Stimulated activated CD8-positive, alpha-beta memory T cell treated with anti-CD3 and anti-CD28 coated beads, Interleukin-12 subunit alpha, Interleukin-12 subunit beta, amount 100 ng/mL, for 24 hours (primary cell): ENCODE measurements at regions not wholly inside any gene's neighbourhood (a gene's known extent, or its start where the extent isn't known, plus 50 kb on each side); places are given as distances from the start of the nearest gene placed in this dataset.

Experiments
- DNase-seq: peaks from one replicate; pipeline ENCODE4 v3.0.0-alpha.2; 2020; ENCODE audit errors: extremely low read depth

DNA sequence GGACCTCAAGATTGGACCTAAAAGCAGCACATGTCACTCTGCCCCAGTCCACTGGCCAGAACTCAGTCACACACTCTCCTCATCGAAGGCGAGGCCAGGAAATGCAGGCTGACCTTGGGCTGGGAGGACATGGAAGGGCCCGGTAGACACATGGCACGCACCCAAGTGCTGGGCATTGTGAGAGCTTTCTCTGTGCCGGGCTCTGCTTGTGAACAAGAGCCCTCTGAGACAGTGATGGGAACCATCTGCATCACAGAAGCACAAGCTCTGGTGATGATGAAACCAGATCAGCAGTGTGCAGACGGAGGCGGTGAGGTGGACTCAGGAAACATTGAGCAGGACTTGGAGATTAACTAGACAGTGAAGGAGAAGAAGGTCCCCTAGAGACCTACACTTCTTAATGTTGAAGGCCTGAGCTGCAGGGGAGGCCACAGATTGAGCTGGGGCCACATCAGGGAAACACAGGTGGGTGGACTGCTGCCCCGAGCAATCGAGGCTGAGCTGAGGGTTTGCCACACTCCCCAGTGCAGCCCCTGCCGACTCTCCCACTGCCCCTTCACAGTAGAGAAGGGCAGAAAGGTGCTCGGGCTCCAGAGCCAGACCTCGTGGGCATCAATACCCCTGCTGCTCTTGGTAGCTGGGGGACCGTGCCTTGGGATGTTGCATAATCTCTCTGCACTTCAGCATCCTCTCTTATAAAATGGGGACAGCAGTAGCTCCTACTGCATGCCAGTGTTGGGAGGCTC is 1460.5 kb downstream of the TBC1D22A start:
- DNase-seq = no peak

DNA sequence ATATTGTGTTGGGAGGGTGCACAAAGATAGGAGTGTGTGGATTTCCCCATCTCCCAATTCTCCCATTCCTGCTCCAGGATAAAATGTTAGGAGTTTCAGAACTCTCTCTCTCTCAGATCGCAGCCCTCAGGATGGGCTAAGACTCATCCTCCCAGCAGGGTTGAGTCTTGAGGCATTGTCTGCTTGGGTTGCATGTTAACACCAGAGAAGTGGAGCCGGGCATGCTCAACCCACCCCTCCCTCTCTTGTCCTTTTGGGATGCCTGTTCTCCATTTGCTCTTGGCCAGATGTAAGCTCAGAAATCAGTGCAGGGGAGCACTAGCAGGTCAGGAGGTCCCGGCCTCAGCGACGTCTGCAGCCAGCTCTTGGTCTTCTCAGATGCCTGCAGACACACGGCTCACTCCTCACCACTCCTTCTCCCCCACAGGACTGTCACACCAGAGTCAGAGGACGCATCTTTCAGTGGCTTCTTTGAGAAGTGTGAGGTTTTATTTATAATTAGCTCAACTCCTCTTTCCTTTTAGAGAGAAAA is 1456.5 kb downstream of the TBC1D22A start:
- no peak for DNase-seq

DNA sequence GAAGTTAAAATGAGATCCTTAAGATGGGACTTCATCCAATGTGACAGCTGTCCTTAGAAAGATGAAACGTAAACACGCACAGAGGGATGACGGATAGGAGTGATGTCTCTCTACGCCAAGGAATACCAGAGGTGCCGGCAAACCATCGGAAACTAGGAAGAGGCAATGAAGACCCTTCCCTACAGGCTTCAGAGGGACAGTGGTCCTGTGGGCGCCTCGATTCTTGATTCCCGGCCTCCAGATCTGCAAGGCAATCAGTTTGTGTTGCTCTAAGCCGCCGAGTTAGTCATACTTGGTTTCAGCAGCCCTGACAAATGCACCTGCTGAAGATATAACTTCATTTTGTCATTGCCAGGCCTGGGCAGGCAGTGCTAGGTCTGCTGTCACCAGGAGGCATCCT is 1455.1 kb downstream of the TBC1D22A start:
- DNase-seq = no peak

DNA sequence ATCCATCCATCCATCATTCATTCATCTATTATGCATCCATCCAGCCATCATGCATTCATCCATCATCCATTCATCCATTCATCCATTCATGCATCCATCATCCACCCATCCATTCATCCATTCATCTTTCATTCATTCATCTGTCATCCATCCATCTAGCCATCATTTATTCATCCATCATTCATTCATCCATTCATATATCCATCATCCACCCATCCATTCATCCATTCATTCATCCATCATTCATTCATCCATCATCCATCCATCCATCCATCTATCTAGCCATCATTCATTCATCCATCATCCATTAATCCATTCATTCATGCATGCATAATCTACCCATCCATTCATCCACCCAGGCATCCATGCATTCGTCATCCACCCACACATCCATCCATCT is 1450.3 kb downstream of the TBC1D22A start:
- DNase-seq = no peak

DNA sequence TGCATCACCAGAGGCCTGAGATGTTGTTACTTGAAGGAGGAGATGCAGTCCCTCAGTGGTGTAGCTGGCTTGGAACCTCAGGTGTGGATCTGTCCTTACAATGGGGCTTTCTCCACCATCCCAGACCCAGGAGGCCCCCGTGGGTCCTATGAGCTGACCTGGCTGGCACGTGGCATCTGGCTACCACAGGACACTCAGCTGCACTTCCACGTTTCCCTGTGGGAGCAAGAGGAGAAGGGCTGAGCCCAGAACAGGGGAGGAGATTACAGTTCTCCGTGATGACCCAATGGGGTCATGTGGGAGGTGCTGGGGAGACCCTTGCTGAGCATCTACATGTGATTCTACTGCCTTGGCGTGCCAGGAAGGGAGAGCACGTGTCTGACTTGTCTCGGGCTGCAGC is 1448.4 kb downstream of the TBC1D22A start:
- no peak for DNase-seq

DNA sequence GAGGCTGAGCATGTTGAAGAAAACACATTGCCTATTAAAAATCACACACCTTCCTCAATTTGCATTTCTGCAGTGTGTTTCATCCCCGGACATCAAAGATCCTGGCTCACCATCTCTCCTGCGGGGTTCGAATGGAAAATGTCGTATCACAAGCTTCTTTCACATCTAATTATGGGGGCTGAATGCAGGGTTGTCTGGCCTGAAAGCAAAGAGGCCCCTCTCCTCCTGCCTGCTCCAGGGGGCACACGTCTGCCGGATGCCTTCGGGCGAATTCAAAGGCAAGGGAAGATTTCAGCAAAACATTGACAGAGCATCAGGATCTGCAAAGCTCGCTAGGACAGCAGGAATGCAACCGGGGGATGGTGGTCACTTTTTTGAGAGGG is 1447.7 kb downstream of the TBC1D22A start:
- DNase-seq = no peak

DNA sequence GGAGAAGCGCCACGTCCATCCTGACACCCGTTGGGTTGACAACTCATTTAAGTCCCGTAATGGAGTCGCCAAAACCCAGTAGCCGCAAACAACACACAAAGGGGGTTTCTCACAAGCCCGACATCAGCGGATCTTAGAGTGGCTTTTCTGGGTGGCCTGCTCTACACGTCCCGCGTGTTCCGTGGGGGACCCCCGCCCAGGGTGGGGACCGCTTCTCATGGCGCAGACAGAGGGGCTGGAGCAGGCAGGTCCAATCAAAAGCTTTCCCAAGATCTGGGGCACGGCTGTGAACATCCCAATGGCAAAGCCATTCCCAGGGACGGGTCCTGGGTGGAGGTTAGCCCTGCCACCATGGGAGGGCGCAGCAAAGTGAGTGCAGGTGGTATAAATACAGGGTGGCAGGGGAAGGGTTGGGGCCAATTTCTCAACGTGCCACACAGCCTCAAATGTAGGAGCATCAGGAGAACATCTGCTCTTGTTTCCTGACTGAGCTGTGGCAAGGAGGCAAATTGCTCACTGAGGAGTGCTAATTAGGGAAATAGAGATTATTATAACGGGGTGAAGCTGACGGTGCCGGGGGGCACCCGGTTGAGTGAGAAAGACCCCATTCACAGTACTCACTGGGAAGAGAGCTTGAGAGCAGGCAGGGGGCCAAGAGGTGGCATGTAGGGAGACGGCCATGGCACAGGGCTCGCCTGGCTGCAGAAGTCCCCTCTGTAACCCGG is 1447.2 kb downstream of the TBC1D22A start:
- no peak for DNase-seq

DNA sequence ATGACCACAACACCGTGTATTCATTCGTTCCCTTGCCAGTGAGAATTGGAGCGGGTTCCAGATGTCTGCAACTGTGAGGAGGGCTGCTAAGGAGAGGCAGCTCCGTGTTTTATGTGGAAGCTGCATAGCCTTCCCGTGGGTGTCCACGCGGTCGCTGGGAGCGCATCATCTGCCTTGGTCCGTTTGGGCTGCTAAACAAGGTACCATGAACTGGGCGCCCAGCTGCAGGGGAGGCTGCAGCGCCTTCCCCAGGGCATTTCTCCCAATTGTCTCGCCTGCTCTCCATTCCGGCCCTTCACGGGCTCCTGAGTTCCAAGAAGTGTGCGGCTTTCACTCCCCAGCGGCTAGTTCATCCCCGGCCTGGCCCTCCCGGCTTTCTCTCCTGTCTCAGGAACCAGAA is 1446.4 kb downstream of the TBC1D22A start:
- no peak for DNase-seq

DNA sequence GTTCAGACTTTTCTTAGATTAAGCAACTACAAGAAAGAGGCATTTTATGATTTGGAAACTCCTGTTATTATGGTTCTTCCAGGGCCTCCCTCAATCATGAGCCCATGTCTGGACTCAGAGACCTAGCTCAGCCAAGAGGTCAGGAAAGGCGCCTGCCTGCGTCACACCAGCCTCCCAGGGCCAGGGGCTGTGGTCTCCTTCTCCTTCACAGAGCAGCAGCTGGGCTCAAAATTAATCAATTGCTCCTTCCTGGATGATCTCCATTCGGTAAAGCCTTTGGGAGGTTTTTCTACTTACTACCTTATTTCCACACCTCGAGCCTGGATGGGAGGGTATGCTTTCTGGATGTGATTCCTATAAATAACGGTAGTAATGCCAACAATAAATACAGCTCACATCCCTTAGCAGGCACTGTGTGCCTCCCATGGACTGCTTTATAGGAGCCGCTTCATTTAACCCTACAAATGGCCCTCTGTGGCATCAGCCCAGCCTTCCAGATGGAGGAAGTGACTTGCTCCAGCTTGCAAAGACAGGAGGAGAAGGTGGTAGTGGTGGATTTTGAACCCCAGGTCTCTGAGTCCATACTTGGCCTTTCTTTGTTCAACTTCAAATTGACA is 1445.6 kb downstream of the TBC1D22A start:
- DNase-seq = no peak

DNA sequence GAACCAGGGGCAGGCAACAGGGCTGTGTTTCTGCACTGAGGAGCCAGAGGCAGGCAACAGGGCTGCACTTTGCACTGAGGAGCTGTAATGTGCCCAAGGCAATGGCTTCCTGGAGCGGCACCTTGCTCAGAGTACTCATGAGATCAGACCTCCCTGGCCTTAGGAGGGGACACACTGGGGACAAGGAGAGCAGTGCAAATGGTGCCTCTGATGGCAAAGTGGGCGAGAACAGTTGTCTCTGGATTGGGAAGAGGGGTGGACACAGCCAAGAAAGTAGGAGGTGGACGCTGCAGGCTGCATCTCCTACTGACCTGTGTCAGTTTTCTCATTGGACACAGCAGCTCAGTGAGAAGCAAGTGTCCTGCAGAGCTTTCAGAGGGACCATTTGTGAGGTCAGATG is 1443.3 kb downstream of the TBC1D22A start:
- no peak for DNase-seq

DNA sequence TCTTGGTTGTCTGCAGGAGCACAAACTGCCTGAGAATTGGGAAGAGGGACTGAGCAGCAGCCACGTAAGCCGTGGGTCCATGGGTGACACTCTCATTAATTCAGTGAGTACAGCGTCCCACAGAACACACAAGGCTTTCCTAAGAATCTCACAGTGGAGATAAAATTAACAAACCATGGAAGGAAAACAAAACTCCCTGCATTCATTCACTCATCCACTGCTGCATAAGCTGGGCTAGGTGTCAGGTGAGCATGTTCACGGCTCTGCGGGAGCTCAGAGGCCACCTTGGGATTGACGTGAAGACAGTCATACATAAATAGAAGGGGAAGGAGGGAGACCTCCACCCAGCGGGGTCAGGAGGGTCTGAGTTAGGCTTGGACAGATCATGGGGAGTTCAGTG is 1442.7 kb downstream of the TBC1D22A start:
- no peak for DNase-seq

DNA sequence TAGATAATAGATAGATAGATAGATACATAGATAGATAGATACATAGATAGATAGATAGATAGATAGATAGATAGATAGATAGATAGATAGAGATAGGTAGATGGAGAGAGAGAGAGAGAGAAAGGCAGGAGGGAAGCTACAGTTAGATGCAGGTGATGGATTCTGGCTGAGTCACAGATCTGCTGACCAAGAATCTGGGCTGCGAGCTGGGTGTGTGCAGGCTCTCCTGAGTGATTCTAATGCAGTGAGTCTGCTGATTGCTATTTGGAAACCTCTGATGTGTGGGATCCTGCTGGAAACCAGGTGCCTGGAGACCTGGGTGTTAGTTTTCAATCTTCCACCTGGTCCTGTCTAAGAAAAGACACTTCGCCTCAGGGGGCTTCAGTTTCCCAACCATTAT is 1441.8 kb downstream of the TBC1D22A start:
- DNase-seq = no peak

DNA sequence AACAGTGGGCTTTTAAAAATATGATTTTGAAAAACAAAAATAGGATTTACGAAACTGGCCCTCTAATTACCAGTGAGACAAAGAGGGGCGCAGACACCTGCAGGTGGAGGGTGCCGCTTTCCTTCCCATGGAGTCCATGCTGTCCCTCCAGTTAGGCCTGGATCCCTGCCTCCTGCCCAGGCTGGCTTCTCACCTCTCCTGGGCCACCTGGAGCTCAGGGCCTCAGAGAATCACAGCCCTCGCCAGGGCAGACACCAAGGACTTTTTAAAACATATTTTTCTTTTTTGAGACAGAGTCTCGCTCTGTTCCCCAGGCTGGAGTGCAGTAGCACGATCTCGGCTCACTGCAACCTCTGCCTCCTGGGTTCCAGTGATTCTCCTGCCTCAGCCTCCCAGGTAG is 1437.2 kb downstream of the TBC1D22A start:
- no peak for DNase-seq

DNA sequence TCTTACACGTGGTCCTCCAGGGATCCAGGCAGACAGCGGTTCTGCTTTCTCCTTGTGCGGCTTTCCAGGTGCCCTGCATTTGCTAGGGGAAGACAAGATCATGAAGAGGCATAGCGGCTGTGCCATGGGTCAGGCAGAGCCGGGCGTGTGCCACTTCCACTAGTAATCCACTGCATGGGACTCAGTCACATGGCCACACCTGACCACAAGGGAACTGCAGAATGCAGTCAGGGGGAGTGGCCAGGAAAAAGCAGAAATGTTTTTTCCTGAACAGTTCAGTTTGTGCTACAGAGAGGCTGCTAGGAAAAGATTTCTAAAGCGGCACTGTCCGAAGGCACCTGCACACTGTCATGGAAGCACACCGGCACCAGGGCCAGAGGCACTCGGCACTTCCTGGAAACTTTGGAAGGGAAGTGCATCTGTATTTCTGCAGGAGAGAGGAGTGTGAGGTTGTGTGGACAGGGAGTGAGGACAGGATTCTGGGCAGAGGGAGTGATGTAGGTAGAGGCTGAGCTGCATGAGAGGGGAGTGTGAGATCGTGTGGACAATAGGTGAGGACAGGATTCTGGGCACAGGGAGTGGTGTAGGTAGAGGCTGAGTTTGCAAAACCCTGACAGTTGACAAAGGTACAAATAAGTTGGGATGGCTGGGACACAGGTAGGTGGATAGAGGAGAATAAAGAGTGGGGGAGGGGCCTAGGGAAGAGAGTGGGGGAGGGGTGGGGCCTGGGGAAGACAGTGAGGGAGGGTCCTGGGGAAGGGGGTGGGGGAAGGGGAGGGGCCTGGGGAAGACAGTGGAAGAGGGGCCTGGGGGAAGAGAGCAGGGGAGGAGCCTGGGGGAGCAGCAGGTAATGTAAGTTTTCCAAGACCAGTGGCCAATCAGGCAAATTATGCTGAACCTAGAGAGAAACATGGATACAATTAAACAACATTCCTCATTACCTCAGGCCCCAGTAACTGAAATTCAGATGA is 1436.3 kb downstream of the TBC1D22A start:
- DNase-seq = no peak

DNA sequence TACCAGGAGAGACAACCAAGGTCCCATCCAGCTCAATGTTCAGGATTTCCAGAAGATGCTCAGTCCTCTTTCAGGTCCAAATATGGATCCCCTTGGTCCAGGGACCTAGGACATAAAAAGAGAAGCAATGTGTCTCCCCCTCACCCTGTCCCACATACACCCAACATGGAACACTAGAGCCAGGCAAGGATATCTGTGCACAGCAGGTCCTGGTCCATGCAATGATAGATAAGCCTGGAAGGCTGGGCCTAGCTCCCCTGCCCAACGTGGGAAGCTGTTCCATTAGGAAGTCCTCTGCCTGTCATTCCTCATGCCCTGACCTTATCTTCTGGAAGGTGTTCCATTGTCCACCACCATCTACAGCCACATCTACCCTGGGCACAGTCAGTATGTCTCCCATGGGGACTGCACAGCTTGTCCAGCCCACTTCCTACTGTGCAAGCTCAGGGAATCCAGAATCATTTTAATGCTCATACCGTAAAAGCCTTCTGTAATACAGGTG is 1434.8 kb downstream of the TBC1D22A start:
- no peak for DNase-seq

DNA sequence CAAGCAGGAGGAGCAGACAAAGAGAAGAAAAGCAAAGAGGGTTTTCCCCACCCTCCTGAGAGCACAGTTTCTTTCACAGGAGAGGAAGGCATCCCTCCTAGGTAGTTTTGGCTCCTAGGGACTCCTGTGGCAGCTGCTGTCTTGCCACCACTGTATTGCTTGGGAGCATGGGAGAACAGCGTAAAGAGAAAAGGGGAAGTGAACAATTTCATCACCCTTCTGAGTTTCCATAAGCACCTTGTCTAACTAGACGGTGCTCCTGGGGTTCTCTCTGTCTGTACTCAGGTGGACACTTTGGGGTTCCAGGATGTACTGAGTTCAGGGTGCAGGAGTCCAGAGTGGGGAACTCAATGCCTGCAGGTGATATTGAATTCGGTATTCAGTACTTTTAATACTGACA is 1430.5 kb downstream of the TBC1D22A start:
- no peak for DNase-seq

DNA sequence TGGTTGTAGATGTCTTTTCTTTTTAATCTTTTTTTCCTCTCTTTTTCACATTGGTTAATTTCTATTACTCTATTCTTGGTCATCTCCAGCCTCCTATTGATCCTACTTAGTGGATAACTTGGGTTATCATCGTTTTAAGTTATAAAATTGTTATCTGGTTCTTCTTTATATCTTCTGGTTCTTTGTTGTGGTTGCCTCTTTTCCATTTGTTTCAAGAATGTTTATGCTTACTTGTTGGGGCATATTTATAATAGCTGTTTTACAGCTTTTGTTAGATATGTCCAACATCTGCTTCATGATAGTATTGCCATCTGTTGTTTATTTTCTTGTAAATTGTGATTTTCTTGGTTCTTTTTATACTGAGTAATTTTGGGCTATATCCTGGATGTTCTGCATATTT is 1429.6 kb downstream of the TBC1D22A start:
- DNase-seq = no peak

DNA sequence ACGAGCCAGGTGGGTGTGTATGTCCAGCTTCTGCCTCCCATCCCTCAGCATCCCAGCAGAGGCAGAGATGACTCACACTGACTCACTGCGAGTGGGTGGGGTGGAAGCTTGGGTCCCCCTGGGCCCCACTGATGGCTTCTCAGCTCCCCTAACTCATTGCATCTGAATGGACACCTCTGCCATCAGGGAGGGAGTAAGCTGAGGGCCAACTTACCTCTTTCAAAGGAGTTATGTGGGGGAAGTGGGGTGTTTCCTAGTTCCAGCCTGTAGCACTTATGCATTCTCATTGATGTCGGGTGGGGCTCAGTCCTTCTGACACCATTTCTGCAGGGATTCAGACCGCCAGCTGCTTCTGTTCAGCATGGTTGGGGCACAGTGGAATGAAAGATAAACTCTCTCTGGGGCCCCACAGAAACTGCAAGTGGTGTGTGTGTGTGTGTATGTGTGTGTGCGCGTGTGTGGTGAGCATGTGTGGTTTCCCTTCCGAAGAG is 1425.8 kb downstream of the TBC1D22A start:
- no peak for DNase-seq

DNA sequence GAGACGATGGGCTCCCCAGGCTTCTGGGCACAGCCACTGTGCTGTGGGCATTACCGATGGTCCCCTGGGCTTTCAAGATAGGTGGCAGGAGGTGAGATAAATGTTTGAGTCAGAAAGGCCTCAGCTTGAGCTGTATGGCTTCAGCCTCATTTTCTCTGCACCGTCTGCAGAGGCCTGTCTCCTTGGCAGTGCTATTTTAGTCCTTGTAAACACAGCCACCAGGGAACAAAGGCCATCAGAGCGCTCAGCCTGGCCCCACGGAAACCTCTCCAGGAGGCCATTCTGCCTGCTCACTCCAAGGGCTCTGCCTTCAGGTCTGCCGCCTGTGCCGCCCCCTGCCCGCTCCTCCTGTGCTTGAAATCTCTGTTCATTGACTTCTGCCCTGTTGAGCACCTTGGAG is 1424.9 kb downstream of the TBC1D22A start:
- no peak for DNase-seq

DNA sequence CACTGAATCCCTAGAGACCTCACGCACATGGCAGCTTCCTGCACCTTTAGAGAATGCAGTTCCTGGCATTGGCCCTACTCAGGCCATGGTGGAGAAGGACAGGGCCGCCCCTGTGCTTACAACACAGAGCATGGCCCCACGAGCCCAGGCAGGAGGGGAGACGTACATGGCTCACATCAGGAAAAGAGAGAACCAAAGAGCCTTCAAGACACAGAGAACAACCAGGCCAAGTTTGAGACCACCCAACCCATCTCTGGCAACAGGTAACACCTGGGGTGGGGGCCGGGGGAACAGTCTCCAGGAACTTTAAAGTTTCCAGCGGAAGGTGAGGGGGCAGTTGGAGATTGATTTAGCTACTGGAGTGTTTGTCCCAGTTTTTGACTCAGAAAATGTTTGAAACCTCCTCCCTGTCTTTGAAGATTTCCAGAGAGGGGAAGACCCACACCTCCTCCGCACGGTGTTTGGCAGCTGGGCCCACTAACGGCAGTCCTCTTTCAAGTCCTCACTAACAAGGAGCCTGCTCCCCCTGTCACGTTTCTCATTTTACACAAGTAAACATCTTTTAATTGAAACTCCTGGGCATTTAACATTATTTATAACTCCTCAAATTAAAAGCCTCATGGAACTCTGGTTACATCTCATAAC is 1423.8 kb downstream of the TBC1D22A start:
- DNase-seq = no peak
